EH (cell line): ENCODE measurements at regions not wholly inside any gene's neighbourhood (a gene's known extent, or its start where the extent isn't known, plus 50 kb on each side); places are given as distances from the start of the nearest gene placed in this dataset.

Experiments used
- DNase-seq: peaks from one replicate; pipeline ENCODE4 v3.0.0-alpha.2; 2015; ENCODE audit warnings: low read depth

- peak; percentile 9 for DNase-seq
Observed at GRCh38 chr15:61479613-61480012, 250.5 kb upstream of the RORA start.

DNA sequence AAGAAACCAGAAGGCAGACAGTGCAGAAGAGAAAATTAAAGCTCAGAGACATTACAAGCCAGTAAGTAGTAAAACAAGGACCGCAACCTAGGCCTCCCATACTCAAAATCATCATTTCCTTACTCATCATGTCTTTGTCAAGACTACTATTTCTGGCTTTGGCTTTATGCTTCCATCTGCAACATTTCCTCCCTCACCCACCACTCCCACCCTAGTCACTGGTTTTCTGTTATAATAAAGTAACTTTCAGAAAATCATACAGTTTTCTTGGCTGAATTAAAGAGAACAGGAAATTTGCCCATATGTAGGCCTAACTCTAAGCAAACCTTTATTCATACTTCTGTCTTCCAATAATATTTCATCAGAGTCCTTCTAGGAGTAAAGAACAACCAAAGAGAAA is 247.6 kb upstream of the RORA start:
- no peak for DNase-seq

- DNase-seq, result peak; percentile 36
Observed at GRCh38 chr15:61474796-61475195, 245.7 kb upstream of the RORA start.

DNA sequence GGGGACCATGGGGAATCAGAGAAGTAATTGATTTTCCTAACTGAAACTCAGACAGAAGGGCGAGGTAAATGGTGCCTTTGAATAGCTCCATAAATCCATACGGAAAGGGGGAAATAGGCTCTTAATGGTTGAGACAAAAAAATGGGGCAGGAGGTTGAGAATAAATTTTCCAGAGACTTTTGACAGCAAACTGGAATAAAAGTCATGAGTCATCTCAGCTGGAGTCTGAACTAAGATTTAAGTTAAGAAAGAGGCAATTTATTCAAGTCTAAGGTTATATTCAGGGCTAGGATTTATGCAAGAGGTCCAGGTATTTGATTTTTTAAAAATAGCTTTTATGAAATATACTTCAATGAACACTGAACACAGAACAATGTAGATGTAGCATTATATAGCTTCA is 238.7 kb upstream of the RORA start:
- no peak for DNase-seq

DNA sequence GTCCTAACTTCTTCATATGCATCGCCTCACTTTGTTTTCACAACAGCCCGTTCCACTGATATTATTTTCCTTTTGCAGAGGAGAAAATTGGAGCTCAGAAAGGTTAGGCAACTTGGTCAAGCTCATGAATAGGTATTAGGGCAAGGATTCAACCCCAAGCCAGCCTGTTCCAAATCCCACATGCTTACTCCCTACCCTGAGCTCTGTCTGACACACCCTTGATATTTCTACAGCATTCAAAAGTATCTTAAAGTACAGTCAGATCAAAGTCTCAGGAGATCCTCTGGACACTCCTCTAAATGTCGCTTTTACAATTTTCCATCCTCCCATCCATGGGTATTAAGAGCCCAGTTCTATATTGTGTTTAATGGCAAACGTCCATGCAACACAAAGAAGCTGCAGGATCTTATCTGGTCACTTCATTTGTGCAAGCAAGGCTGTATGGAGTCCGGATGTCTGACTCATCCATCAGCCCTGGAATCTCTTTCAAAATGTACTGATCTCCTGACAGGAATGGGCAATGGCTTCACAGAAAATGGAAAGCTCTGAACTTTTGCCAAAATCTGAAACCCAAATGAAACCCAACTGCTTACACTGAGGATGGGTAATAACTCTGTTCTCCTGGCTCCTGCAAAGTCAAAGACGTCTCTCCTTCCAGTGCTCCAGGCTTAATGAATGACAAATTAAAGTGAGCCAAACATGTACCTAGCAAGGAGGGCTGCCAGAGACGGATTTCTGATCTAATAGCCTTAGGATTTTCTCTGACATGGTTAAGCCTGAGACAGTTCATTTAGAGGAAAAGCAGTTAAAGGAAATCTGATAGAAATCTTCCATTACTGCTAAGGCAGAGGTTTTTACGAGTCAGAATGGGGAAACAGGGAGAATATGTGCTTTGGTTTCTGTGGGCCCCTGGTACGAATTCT is 230.9 kb upstream of the RORA start:
- peak; percentile 75 for DNase-seq

DNA sequence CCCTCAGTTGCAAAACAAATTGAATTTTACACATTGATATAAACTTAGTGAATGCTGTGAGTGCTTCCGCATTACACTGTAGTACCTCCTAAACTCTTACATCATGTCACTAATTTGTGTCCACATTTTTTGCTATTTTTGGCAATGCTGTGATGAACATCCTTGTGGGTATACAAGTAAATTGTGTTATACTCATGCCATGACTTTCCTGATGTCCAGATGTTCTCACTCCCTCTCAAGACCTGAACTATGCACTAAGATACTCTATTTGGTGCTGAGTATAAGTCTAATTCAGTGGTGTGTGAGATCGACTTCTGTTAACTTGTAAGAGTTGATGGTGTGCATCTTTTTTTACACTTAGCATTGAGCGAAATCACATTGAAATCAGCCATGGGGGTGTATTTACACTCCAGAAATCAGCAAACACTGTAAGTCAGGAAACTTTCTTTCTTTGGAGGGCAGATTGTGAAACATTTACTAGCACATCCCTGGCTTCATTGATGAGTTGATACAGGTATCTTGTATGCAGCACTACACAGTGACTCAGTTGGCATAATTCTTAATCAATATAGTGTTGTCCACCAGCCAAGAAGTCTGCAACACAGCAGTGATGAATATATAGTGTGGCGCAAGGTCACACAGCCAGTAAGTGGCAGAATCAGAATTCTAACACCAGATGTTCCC is 228.1 kb upstream of the RORA start:
- peak; percentile 3 for DNase-seq

GRCh38 chr15:61449186-61449702 is 220.1 kb upstream of the RORA start:
- DNase-seq, result peak; percentile 0

GRCh38 chr15:61447981-61448380 is 218.9 kb upstream of the RORA start:
- DNase-seq, result no peak

GRCh38 chr15:61444585-61444984 is 215.5 kb upstream of the RORA start:
- DNase-seq, result no peak

DNA sequence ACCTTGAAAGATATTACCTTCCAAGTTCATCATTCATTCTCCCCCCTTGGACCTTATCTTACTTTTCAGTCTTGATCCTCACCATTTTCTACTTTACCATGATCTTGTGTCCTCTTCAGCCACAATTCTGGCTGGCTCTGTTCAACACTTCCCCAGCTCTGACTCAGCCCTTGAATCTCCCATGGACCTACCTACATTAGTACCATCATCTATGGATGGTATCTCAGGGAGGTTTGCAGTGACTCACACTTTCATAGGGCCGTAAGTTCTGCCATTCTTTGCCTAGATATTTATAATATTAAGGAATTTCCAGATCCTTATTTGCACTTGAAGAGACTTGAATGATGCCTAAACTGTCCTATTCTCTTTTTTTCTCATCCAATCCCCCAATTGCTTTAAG is 213.7 kb upstream of the RORA start:
- DNase-seq, result no peak

- no peak for DNase-seq
Observed at GRCh38 chr15:61441891-61442290, 212.8 kb upstream of the RORA start.

GRCh38 chr15:61426466-61426865 is 197.4 kb upstream of the RORA start:
- DNase-seq, result no peak

- no peak for DNase-seq
Observed at GRCh38 chr15:61425934-61426333, 196.8 kb upstream of the RORA start.

GRCh38 chr15:61422773-61423172 is 193.7 kb upstream of the RORA start:
- DNase-seq, result no peak

- DNase-seq, result no peak
Observed at GRCh38 chr15:61421938-61422337, 192.8 kb upstream of the RORA start.

- no peak for DNase-seq
Observed at GRCh38 chr15:61421470-61421869, 192.4 kb upstream of the RORA start.

- DNase-seq, result no peak
Observed at GRCh38 chr15:61420546-61420945, 191.4 kb upstream of the RORA start.

DNA sequence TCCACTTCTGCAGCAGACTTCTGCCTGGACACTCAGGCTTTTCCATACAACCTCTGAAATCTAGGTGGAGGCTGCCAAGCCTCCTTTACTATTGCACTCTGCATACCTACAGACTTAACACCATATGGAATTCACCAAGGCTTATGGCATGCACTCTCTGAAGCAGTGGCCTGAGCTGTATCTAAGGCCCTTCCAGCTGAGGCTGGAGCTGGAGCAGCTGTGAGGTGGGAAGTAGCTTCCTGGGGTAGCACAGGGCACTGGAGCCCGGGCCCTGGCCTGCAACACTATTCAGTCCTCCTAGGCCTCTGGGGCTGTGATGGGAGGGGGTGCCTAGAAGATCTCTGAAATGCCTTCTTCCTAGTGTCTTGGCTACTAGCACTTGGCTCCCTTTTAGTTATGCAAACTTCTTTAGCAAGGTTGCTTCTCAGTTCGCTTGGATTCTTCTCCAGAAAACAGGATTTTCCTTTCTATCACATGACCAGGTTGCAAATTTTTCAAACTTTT is 186.6 kb upstream of the RORA start:
- no peak for DNase-seq

GRCh38 chr15:61411902-61412510 is 182.9 kb upstream of the RORA start:
- DNase-seq, result no peak

- DNase-seq, result peak; percentile 6
Observed at GRCh38 chr15:61410662-61411061, 181.6 kb upstream of the RORA start.

- no peak for DNase-seq
Observed at GRCh38 chr15:61404567-61404966, 175.5 kb upstream of the RORA start.

DNA sequence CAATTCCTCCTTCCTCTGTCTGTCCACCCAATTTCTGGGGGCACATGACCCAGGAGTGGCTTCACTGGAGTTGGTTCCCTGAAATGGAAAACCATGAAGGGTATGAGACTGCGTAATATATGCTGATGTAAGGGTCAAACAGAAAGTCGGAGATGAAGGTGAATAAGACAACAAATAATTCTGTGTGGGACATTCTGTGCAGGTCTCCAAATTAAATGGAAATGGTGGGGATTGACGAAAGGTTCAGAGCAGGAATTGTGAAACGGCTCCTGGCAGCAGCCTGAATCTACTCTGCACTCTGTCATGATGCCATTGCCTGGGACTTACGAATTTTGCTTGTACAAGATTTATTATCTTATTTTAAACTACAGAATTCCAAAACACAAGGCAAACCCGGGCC is 174.8 kb upstream of the RORA start:
- DNase-seq, result no peak
